GM12878 (cell line): ENCODE measurements at regions not wholly inside any gene's neighbourhood (a gene's known extent, or its start where the extent isn't known, plus 50 kb on each side); places are given as distances from the start of the nearest gene placed in this dataset.

Experiments
- ATAC-seq: fragments of 200-7000 bp; cut with Tn5 transposase; 3 replicates; pipeline ENCODE4 v1.9.1; 2020; ENCODE audit warnings: mild to moderate bottlenecking, moderate library complexity
- BruUV-seq: library from RNA; stranded (reverse); fragments of 400-500 nt; replicated peaks from 2 replicates; lab custom pipeline; 2021; lab: Mats Ljungman, UMichigan
- CTCF ChIA-PET: fragments of 300-600 bp; sonication (Branson Sonifier 250); formaldehyde crosslinking; extraction: SDS; loops from one replicate; lab custom pipeline; 2021; ENCODE audit warnings: inconsistent platforms; lab: Yijun Ruan, JAX
- POLR2A ChIA-PET: fragments of 350-600 bp; formaldehyde crosslinking; extraction: SDS; loops from one replicate; lab custom pipeline; 2021; ENCODE audit warnings: inconsistent platforms; lab: Charles Lee
- RAD21 ChIA-PET: fragments of 300-600 bp; sonication (Branson Sonifier 250); formaldehyde crosslinking; loops from one replicate; lab custom pipeline; 2023; ENCODE audit warnings: antibody characterized with exemption; ENCODE audit not compliant: unreplicated experiment; lab: Charles Lee
- SMC1A ChIA-PET: fragments of 300-600 bp; sonication (Branson Sonifier 250); formaldehyde crosslinking; loops from one replicate; lab custom pipeline; 2023; ENCODE audit not compliant: unreplicated experiment, uncharacterized antibody; lab: Charles Lee
- DNase-seq: peaks from one replicate; pipeline ENCODE4 v3.0.0-alpha.2; 2011; ENCODE audit warnings: low read depth, low spot score
- FAIRE-seq: peaks from 3 replicates; lab custom pipeline; 2011; peaks lifted over from hg19 to GRCh38; lab: Jason Lieb, UNC
- H2AFZ ChIP-seq: 2 replicates; pipeline ENCODE4 v1.6.0; 2011; ENCODE audit warnings: low read depth, low read length, control low read depth; ENCODE audit not compliant: control insufficient read depth
- H3K27ac ChIP-seq: 2 replicates; pipeline ENCODE4 v1.5.1; 2011; ENCODE audit warnings: control low read depth; ENCODE audit not compliant: control insufficient read depth, insufficient read depth
- H3K27me3 ChIP-seq, 2 experiments: replicated peaks in 1 of 2; 2 replicates each; pipeline versions ENCODE4 v1.6.0 to v1.6.1; 2011; ENCODE audit warnings: low read length in 1 of 2; ENCODE audit not compliant: control insufficient read depth in 2 of 2, insufficient read depth in 2 of 2
- H3K36me3 ChIP-seq, 2 experiments: 2 replicates each; pipeline ENCODE4 v1.5.1; 2011; ENCODE audit warnings: low read length in 1 of 2; ENCODE audit not compliant: control insufficient read depth in 2 of 2, insufficient read depth in 2 of 2
- H3K4me1 ChIP-seq: 2 replicates; pipeline ENCODE4 v1.6.1; 2011; ENCODE audit warnings: mild to moderate bottlenecking, low read length, moderate library complexity, mixed read lengths; ENCODE audit not compliant: control insufficient read depth, insufficient read depth
- H3K4me2 ChIP-seq: 2 replicates; pipeline ENCODE4 v1.6.0; 2011; ENCODE audit warnings: control low read depth; ENCODE audit not compliant: control insufficient read depth, insufficient read depth
- H3K4me3 ChIP-seq: fragments of 200-600 bp; sonication (generic); 2 replicates; pipeline ENCODE4 v1.5.1; 2016
- H3K79me2 ChIP-seq: 2 replicates; pipeline ENCODE4 v1.6.0; 2011; ENCODE audit warnings: low read length; ENCODE audit not compliant: control insufficient read depth, insufficient read depth
- H3K9ac ChIP-seq: 2 replicates; pipeline ENCODE4 v1.8.0; 2011; ENCODE audit warnings: low read length, control low read depth, mixed read lengths; ENCODE audit not compliant: control insufficient read depth, insufficient read depth
- H3K9me3 ChIP-seq: replicated peaks from 3 replicates; pipeline ENCODE4 v1.5.1; 2011; ENCODE audit warnings: mild to moderate bottlenecking, low read length; ENCODE audit not compliant: control insufficient read depth, insufficient read depth
- H4K20me1 ChIP-seq: 2 replicates; pipeline ENCODE4 v1.6.0; 2011; ENCODE audit not compliant: control insufficient read depth, insufficient read depth
- ATF7 ChIP-seq: fragments of 450-650 bp; IDR thresholded peaks from 2 replicates; pipeline ENCODE4 v1.6.1; 2016; ENCODE audit warnings: low read depth, mild to moderate bottlenecking
- CHD1 ChIP-seq: IDR thresholded peaks from 2 replicates; pipeline ENCODE4 v1.6.1; 2012; ENCODE audit warnings: low read depth, low read length, improper control_type of control experiment
- ESRRA ChIP-seq: IDR thresholded peaks from 2 replicates; pipeline ENCODE4 v1.6.1; 2012; ENCODE audit warnings: mild to moderate bottlenecking, low read length, improper control_type of control experiment
- HSF1 ChIP-seq: fragments of 150-350 bp; IDR thresholded peaks from 2 replicates; pipeline ENCODE4 v1.6.1; 2014; ENCODE audit warnings: mild to moderate bottlenecking, low read depth, low read length
- KAT2A ChIP-seq: conservative IDR thresholded peaks from 2 replicates; pipeline ENCODE4 v1.6.1; 2011; ENCODE audit warnings: low read depth, low read length; ENCODE audit not compliant: control insufficient read depth
- KDM1A ChIP-seq: fragments of 200-600 bp; sonication (generic); IDR thresholded peaks from 2 replicates; pipeline ENCODE4 v1.6.1; 2016; ENCODE audit warnings: borderline replicate concordance
- MTA3 ChIP-seq: IDR thresholded peaks from 2 replicates; pipeline ENCODE4 v1.6.1; 2012; ENCODE audit warnings: low read length, inconsistent platforms, borderline replicate concordance
- NFXL1 ChIP-seq: fragments of 450-650 bp; IDR thresholded peaks from 2 replicates; pipeline ENCODE4 v1.6.1; 2017; ENCODE audit warnings: antibody characterized with exemption, mild to moderate bottlenecking, borderline replicate concordance
- POLR2AphosphoS2 ChIP-seq: IDR thresholded peaks from 2 replicates; pipeline ENCODE4 v1.6.1; 2011; ENCODE audit warnings: low read depth, mild to moderate bottlenecking, low read length, improper control_type of control experiment, moderate library complexity
- POU2F2 ChIP-seq: IDR thresholded peaks from 3 replicates; pipeline ENCODE4 v1.6.1; 2011; ENCODE audit warnings: low read depth, mild to moderate bottlenecking, low read length, borderline replicate concordance
- SMAD1 ChIP-seq: fragments of 450-650 bp; IDR thresholded peaks from 2 replicates; pipeline ENCODE4 v1.6.1; 2018; ENCODE audit warnings: mild to moderate bottlenecking, low read depth; ENCODE audit not compliant: partially characterized antibody
- STAT3 ChIP-seq: IDR thresholded peaks from 2 replicates; pipeline ENCODE4 v1.6.1; 2011; ENCODE audit warnings: low read depth, low read length, improper control_type of control experiment
- ZZZ3 ChIP-seq: IDR thresholded peaks from 2 replicates; pipeline ENCODE4 v1.6.1; 2011; ENCODE audit warnings: low read depth; ENCODE audit not compliant: control insufficient read depth, insufficient read length
- WGBS: methylation state at CpG from one replicate; pipeline ENCODE4 v1.1.6; 2016; ENCODE audit warnings: low lambda C conversion rate; ENCODE audit not compliant: insufficient replicate concordance, insufficient coverage; ENCODE audit errors: missing lambda C conversion rate; 5-methylcytosine and 5-hydroxymethylcytosine counted together
- in situ Hi-C: fragments of 300-500 bp; cut with MboI; formaldehyde crosslinking; loops from 9 replicates; pipeline ENCODE4 v1.14.3; 2018; ENCODE audit warnings: mixed read lengths
- intact Hi-C: fragments of 100-400 bp; cut with micrococcal nuclease; formaldehyde crosslinking; loops from one replicate; pipeline ENCODE4 v1.14.2; 2022; ENCODE audit not compliant: unreplicated experiment
- TF ChIP-seq, protein P1 (sequence below): IDR thresholded peaks from 2 replicates; pipeline ENCODE4 v1.6.1; 2011; ENCODE audit warnings: mild to moderate bottlenecking, low read depth, low read length, moderate library complexity; ENCODE audit not compliant: insufficient replicate concordance

DNA sequence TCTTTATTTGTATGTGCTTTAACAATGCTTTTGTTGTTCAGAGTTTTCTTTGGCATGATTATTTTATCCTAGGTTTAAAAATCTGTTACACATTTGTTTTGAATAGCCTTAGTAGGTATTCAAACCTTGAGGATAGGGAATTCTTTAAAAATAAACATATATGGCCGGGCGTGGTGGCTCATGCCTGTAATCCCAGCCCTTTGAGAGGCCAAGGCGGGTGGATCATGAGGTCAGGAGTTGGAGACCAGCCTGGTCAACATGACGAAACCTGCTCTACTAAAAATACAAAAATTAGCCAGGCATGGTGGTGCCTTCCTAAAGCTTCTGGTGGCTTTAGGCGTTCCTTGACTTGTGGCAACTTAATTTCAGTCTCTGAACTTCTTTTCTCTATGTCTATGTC is 743.3 kb upstream of the EPHA6 start:
- Histone ChIP-seq H3K79me2 (no peaks in the 10 kb centered on the region), H3K27ac (no peak overlapping the region), H3K4me1 (no peaks in the 10 kb centered on the region), H3K4me2 (no peak overlapping the region), H3K9ac (no peak overlapping the region), H4K20me1 (no peaks in the 10 kb centered on the region), H3K9me3 (no peaks in the 10 kb centered on the region; the same call in 2 of the 3 replicates), H3K27me3 (no peaks in the 10 kb centered on the region), H3K4me3 (no peak overlapping the region), H2AFZ (no peak overlapping the region), H3K36me3 (no peaks in the 10 kb centered on the region)
- 12% methylated on average over 5 of the region's 5 CpGs for WGBS
- no TSS peak for BruUV-seq
- ChIA-PET CTCF (no interaction called here), POLR2A (no interaction called here), RAD21 (no interaction called here), SMC1A (no interaction called here)
- intact Hi-C loops, result no loop called here
- TF ChIP-seq MTA3, result no peak
- no peak for TF ChIP-seq KDM1A
- no peak for TF ChIP-seq NFXL1
- no peak for TF ChIP-seq POU2F2
- no peak for TF ChIP-seq CHD1
- no peak for TF ChIP-seq ESRRA
- TF ChIP-seq ATF7, result no peak
- TF ChIP-seq, protein P1, sequence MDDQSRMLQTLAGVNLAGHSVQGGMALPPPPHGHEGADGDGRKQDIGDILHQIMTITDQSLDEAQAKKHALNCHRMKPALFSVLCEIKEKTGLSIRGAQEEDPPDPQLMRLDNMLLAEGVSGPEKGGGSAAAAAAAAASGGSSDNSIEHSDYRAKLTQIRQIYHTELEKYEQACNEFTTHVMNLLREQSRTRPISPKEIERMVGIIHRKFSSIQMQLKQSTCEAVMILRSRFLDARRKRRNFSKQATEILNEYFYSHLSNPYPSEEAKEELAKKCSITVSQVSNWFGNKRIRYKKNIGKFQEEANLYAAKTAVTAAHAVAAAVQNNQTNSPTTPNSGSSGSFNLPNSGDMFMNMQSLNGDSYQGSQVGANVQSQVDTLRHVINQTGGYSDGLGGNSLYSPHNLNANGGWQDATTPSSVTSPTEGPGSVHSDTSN, result no peak
- TF ChIP-seq KAT2A, result no peak
- TF ChIP-seq POLR2AphosphoS2, result no peak
- no peak for TF ChIP-seq STAT3
- no peak for TF ChIP-seq HSF1
- TF ChIP-seq ZZZ3, result no peak
- no peak for TF ChIP-seq SMAD1
- FAIRE-seq (no peak), DNase-seq (no peak), ATAC-seq (no peak)
- in situ Hi-C loops, result no loop called here
